GM12878 (cell line): ENCODE measurements at regions not wholly inside any gene's neighbourhood (a gene's known extent, or its start where the extent isn't known, plus 50 kb on each side); places are given as distances from the start of the nearest gene placed in this dataset.

Experiments used
- ATAC-seq: fragments of 200-7000 bp; cut with Tn5 transposase; 3 replicates; pipeline ENCODE4 v1.9.1; 2020; ENCODE audit warnings: mild to moderate bottlenecking, moderate library complexity
- BruUV-seq: library from RNA; stranded (reverse); fragments of 400-500 nt; replicated peaks from 2 replicates; lab custom pipeline; 2021; lab: Mats Ljungman, UMichigan
- CTCF ChIA-PET: fragments of 300-600 bp; sonication (Branson Sonifier 250); formaldehyde crosslinking; extraction: SDS; loops from one replicate; lab custom pipeline; 2021; ENCODE audit warnings: inconsistent platforms; lab: Yijun Ruan, JAX
- POLR2A ChIA-PET: fragments of 350-600 bp; formaldehyde crosslinking; extraction: SDS; loops from one replicate; lab custom pipeline; 2021; ENCODE audit warnings: inconsistent platforms; lab: Charles Lee
- RAD21 ChIA-PET: fragments of 300-600 bp; sonication (Branson Sonifier 250); formaldehyde crosslinking; loops from one replicate; lab custom pipeline; 2023; ENCODE audit warnings: antibody characterized with exemption; ENCODE audit not compliant: unreplicated experiment; lab: Charles Lee
- SMC1A ChIA-PET: fragments of 300-600 bp; sonication (Branson Sonifier 250); formaldehyde crosslinking; loops from one replicate; lab custom pipeline; 2023; ENCODE audit not compliant: unreplicated experiment, uncharacterized antibody; lab: Charles Lee
- DNase-seq: peaks from one replicate; pipeline ENCODE4 v3.0.0-alpha.2; 2011; ENCODE audit warnings: low read depth, low spot score
- FAIRE-seq: peaks from 3 replicates; lab custom pipeline; 2011; peaks lifted over from hg19 to GRCh38; lab: Jason Lieb, UNC
- H2AFZ ChIP-seq: 2 replicates; pipeline ENCODE4 v1.6.0; 2011; ENCODE audit warnings: low read depth, low read length, control low read depth; ENCODE audit not compliant: control insufficient read depth
- H3K27ac ChIP-seq: 2 replicates; pipeline ENCODE4 v1.5.1; 2011; ENCODE audit warnings: control low read depth; ENCODE audit not compliant: control insufficient read depth, insufficient read depth
- H3K27me3 ChIP-seq, 2 experiments: replicated peaks in 1 of 2; 2 replicates each; pipeline versions ENCODE4 v1.6.0 to v1.6.1; 2011; ENCODE audit warnings: low read length in 1 of 2; ENCODE audit not compliant: control insufficient read depth in 2 of 2, insufficient read depth in 2 of 2
- H3K36me3 ChIP-seq, 2 experiments: 2 replicates each; pipeline ENCODE4 v1.5.1; 2011; ENCODE audit warnings: low read length in 1 of 2; ENCODE audit not compliant: control insufficient read depth in 2 of 2, insufficient read depth in 2 of 2
- H3K4me1 ChIP-seq: 2 replicates; pipeline ENCODE4 v1.6.1; 2011; ENCODE audit warnings: mild to moderate bottlenecking, low read length, moderate library complexity, mixed read lengths; ENCODE audit not compliant: control insufficient read depth, insufficient read depth
- H3K4me2 ChIP-seq: 2 replicates; pipeline ENCODE4 v1.6.0; 2011; ENCODE audit warnings: control low read depth; ENCODE audit not compliant: control insufficient read depth, insufficient read depth
- H3K4me3 ChIP-seq: fragments of 200-600 bp; sonication (generic); 2 replicates; pipeline ENCODE4 v1.5.1; 2016
- H3K79me2 ChIP-seq: 2 replicates; pipeline ENCODE4 v1.6.0; 2011; ENCODE audit warnings: low read length; ENCODE audit not compliant: control insufficient read depth, insufficient read depth
- H3K9ac ChIP-seq: 2 replicates; pipeline ENCODE4 v1.8.0; 2011; ENCODE audit warnings: low read length, control low read depth, mixed read lengths; ENCODE audit not compliant: control insufficient read depth, insufficient read depth
- H3K9me3 ChIP-seq: replicated peaks from 3 replicates; pipeline ENCODE4 v1.5.1; 2011; ENCODE audit warnings: mild to moderate bottlenecking, low read length; ENCODE audit not compliant: control insufficient read depth, insufficient read depth
- H4K20me1 ChIP-seq: 2 replicates; pipeline ENCODE4 v1.6.0; 2011; ENCODE audit not compliant: control insufficient read depth, insufficient read depth
- BCL11A ChIP-seq: IDR thresholded peaks from 2 replicates; pipeline ENCODE4 v1.6.1; 2011; ENCODE audit warnings: low read depth, low read length
- HCFC1 ChIP-seq: fragments of 150-350 bp; IDR thresholded peaks from 2 replicates; pipeline ENCODE4 v1.6.1; 2014; ENCODE audit warnings: low read length
- MYB ChIP-seq: fragments of 150-350 bp; IDR thresholded peaks from 2 replicates; pipeline ENCODE4 v1.6.1; 2014; ENCODE audit warnings: mild to moderate bottlenecking, low read depth, low read length, borderline replicate concordance
- TCF7 ChIP-seq: IDR thresholded peaks from 2 replicates; pipeline ENCODE4 v1.6.1; 2014; ENCODE audit warnings: antibody characterized with exemption, borderline replicate concordance
- ZNF592 ChIP-seq: fragments of 450-650 bp; IDR thresholded peaks from 2 replicates; pipeline ENCODE4 v1.6.1; 2017; ENCODE audit warnings: mild to moderate bottlenecking, moderate library complexity
- WGBS: methylation state at CpG from one replicate; pipeline ENCODE4 v1.1.6; 2016; ENCODE audit warnings: low lambda C conversion rate; ENCODE audit not compliant: insufficient replicate concordance, insufficient coverage; ENCODE audit errors: missing lambda C conversion rate; 5-methylcytosine and 5-hydroxymethylcytosine counted together
- in situ Hi-C: fragments of 300-500 bp; cut with MboI; formaldehyde crosslinking; loops from 9 replicates; pipeline ENCODE4 v1.14.3; 2018; ENCODE audit warnings: mixed read lengths
- intact Hi-C: fragments of 100-400 bp; cut with micrococcal nuclease; formaldehyde crosslinking; loops from one replicate; pipeline ENCODE4 v1.14.2; 2022; ENCODE audit not compliant: unreplicated experiment
- TF ChIP-seq, protein P1 (sequence below): fragments of 450-650 bp; IDR thresholded peaks from 2 replicates; pipeline ENCODE4 v1.6.1; 2017; ENCODE audit warnings: antibody characterized with exemption, mild to moderate bottlenecking, moderate library complexity

DNA sequence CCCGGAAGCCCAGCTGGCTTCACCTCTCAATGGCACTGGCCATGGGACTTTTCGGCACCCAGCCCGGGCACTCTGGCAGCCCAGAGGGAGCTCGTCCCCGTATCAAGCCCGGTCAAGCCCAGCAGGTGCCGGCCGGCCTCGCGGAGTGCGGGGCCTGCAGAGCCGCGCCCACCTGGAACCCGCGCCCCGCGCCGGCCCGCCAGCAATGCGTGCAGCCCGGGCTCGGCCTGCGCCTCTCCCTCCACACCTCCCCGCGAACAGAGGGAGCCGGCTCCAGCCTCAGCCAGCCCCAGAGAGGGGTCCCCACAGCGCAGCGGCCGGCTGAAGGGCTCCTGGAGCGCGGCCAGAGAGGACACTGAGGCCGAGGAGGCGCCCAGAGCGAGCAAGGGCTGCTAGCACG lies 133.6 kb upstream of the FRG1 start:
- WGBS: 41% methylated on average over 15 of the region's 35 CpGs
- ChIA-PET POLR2A (no interaction called here), CTCF (interaction anchor here (1.1 kb wide), 1 partner anchor 14 kb away, joined by 4 read pairs; no protein-coding TSS in a partner anchor)

DNA sequence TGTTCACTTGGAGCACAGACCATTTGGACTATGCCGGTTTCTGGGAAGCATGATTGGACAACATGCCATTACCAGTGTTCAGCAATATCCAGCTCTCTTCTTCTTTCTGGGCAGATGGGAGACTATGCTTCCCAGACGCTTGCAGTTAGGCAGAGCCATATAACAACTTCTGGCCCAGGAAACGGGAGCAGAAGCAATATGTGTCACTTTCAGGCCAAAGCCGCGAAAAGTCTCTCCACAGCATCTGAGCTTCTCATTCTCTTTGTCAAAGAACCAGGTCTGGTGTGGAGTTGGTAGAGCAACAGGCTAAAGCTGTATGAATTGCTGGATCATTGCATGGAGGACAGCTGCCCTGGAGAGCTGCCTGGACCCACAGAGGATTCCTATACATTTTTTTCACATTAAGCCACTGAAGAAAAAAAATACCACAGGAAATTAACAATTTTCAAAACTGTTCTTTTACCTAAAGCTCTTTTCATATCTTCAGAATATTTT lies 131.4 kb upstream of the FRG1 start:
- ATAC-seq (no peak), FAIRE-seq (no peak), DNase-seq (no peak)
- H3K27ac ChIP-seq: no peak overlapping the region
- H3K9me3 ChIP-seq: no peaks in the 10 kb centered on the region; the same call in 2 of the 3 replicates
- BruUV-seq: no TSS peak
- no peaks in the 10 kb centered on the region for H3K36me3 ChIP-seq
- intact Hi-C loops (no loop called here), in situ Hi-C loops (no loop called here)
- H4K20me1 ChIP-seq: no peaks in the 10 kb centered on the region
- WGBS: 34% methylated on average over 5 of the region's 5 CpGs
- no peaks in the 10 kb centered on the region for H3K27me3 ChIP-seq
- H3K79me2 ChIP-seq: no peaks in the 10 kb centered on the region
- ChIA-PET SMC1A (no interaction called here), RAD21 (no interaction called here), POLR2A (no interaction called here), CTCF (no interaction called here)
- H3K4me2 ChIP-seq: no peak overlapping the region
- H3K9ac ChIP-seq: no peak overlapping the region
- H3K4me1 ChIP-seq: no peaks in the 10 kb centered on the region
- H2AFZ ChIP-seq: no peak overlapping the region
- H3K4me3 ChIP-seq: no peak overlapping the region
- TF ChIP-seq MYB (no peak), HCFC1 (no peak), TCF7 (no peak), ZNF592 (no peak)

More for the DNA sequence above, 133.6 kb upstream of the FRG1 start:
- ChIA-PET SMC1A (no interaction called here), RAD21 (interaction anchor here (0.9 kb wide), 1 partner anchor 14 kb away, joined by 3 read pairs; no protein-coding TSS in a partner anchor)
- intact Hi-C loops (no loop called here), in situ Hi-C loops (no loop called here)
- DNase-seq (no peak), ATAC-seq (no peak), FAIRE-seq (no peak)
- H3K79me2 ChIP-seq: no peaks in the 10 kb centered on the region
- H3K36me3 ChIP-seq: no peaks in the 10 kb centered on the region
- no peak overlapping the region for H2AFZ ChIP-seq
- BruUV-seq: no TSS peak
- no peak overlapping the region for H3K9ac ChIP-seq
- H3K27me3 ChIP-seq: no peaks in the 10 kb centered on the region
- H4K20me1 ChIP-seq: no peaks in the 10 kb centered on the region
- TF ChIP-seq, protein P1, sequence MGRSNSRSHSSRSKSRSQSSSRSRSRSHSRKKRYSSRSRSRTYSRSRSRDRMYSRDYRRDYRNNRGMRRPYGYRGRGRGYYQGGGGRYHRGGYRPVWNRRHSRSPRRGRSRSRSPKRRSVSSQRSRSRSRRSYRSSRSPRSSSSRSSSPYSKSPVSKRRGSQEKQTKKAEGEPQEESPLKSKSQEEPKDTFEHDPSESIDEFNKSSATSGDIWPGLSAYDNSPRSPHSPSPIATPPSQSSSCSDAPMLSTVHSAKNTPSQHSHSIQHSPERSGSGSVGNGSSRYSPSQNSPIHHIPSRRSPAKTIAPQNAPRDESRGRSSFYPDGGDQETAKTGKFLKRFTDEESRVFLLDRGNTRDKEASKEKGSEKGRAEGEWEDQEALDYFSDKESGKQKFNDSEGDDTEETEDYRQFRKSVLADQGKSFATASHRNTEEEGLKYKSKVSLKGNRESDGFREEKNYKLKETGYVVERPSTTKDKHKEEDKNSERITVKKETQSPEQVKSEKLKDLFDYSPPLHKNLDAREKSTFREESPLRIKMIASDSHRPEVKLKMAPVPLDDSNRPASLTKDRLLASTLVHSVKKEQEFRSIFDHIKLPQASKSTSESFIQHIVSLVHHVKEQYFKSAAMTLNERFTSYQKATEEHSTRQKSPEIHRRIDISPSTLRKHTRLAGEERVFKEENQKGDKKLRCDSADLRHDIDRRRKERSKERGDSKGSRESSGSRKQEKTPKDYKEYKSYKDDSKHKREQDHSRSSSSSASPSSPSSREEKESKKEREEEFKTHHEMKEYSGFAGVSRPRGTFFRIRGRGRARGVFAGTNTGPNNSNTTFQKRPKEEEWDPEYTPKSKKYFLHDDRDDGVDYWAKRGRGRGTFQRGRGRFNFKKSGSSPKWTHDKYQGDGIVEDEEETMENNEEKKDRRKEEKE: no peak
- TF ChIP-seq BCL11A: no peak
- no peak overlapping the region for H3K4me3 ChIP-seq
- H3K9me3 ChIP-seq: no peaks in the 10 kb centered on the region; the same call in 2 of the 3 replicates
- no peak overlapping the region for H3K27ac ChIP-seq
- no peaks in the 10 kb centered on the region for H3K4me1 ChIP-seq
- H3K4me2 ChIP-seq: no peak overlapping the region
